Upper lobe of left lung (tissue), 4 donors: ENCODE measurements at regions not wholly inside any gene's neighbourhood (a gene's known extent, or its start where the extent isn't known, plus 50 kb on each side); places are given as distances from the start of the nearest gene placed in this dataset.

Source experiments
- POLR2A ChIP-seq, 4 donors: fragments of 450-650 bp; IDR thresholded peaks; one replicate each; pipeline ENCODE4 v1.5.1; 2016 to 2017; ENCODE audit warnings: antibody characterized with exemption in 4 of 4, mild to moderate bottlenecking in 2 of 4
- TF ChIP-seq, protein P1 (sequence below), 6 experiments: fragments of 450-650 bp in 4 of 6; fragments of 200-600 bp in 2 of 6; sonication (generic) in 2 of 6; IDR thresholded peaks; one replicate each; pipeline ENCODE4 v1.5.1; 2016 to 2019; ENCODE audit warnings: antibody characterized with exemption in 6 of 6

DNA sequence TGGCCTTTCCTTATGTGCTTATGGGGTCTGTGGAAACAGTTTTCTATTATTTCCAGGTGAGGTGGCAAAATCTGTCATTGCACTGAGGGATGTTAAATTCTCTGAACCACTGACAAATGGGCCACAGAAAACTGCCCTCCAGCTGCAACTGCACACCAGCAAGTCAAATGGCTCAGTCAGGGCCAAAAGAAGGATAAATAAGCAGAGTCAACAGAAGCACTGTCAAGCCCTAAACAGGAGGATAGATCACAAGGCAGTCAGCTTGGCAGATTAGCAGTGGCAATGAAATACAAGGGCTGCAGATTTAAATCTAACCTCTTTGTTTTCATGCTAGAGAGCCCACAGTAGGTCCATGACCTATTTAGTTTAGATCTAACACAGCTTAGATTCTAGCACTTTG lies 435.6 kb downstream of the ETS1 start:
- TF ChIP-seq, protein P1, sequence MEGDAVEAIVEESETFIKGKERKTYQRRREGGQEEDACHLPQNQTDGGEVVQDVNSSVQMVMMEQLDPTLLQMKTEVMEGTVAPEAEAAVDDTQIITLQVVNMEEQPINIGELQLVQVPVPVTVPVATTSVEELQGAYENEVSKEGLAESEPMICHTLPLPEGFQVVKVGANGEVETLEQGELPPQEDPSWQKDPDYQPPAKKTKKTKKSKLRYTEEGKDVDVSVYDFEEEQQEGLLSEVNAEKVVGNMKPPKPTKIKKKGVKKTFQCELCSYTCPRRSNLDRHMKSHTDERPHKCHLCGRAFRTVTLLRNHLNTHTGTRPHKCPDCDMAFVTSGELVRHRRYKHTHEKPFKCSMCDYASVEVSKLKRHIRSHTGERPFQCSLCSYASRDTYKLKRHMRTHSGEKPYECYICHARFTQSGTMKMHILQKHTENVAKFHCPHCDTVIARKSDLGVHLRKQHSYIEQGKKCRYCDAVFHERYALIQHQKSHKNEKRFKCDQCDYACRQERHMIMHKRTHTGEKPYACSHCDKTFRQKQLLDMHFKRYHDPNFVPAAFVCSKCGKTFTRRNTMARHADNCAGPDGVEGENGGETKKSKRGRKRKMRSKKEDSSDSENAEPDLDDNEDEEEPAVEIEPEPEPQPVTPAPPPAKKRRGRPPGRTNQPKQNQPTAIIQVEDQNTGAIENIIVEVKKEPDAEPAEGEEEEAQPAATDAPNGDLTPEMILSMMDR (IDR thresholded peaks at IDR 0.05), result no peak
- TF ChIP-seq POLR2A (IDR thresholded peaks at IDR 0.05), result no peak
